ENCODE measurements at regions not wholly inside any gene's neighbourhood (a gene's known extent, or its start where the extent isn't known, plus 50 kb on each side); places are given as distances from the start of the nearest gene placed in this dataset.

GRCh38 chr11:110011595-110011994, 81.6 kb upstream of the ZC3H12C start:
- TF ChIP-seq CTCF (IDR thresholded peaks at IDR 0.05; ENCODE audit: insufficient read depth, low read depth, low read length): no peak
- TF ChIP-seq EZH2 (IDR thresholded peaks at IDR 0.05; ENCODE audit: insufficient read depth, low read length): no peak
